HFFc6 (cell line): ENCODE measurements at regions not wholly inside any gene's neighbourhood (a gene's known extent, or its start where the extent isn't known, plus 50 kb on each side); places are given as distances from the start of the nearest gene placed in this dataset.

Experiments
- DNase-seq: peaks from one replicate; pipeline ENCODE4 v3.0.0-alpha.2; 2018
- H3K27ac Mint-ChIP-seq: 2 replicates; pipeline ENCODE4 v1.8.0; 2020; ENCODE audit warnings: mild to moderate bottlenecking, mixed read lengths
- H3K27me3 Mint-ChIP-seq: 2 replicates; pipeline ENCODE4 v1.8.0; 2021; ENCODE audit warnings: mild to moderate bottlenecking, moderate library complexity, mixed read lengths; ENCODE audit not compliant: insufficient read depth
- H3K36me3 Mint-ChIP-seq: 2 replicates; pipeline ENCODE4 v1.8.0; 2021; ENCODE audit warnings: low read depth, mixed read lengths
- H3K4me1 Mint-ChIP-seq: 2 replicates; pipeline ENCODE4 v1.8.0; 2020; ENCODE audit warnings: low read depth, mixed read lengths
- H3K4me3 Mint-ChIP-seq: 2 replicates; pipeline ENCODE4 v1.8.0; 2020; ENCODE audit warnings: mild to moderate bottlenecking, moderate library complexity, mixed read lengths
- H3K9me3 Mint-ChIP-seq: 2 replicates; pipeline ENCODE4 v1.8.0; 2020; ENCODE audit warnings: mild to moderate bottlenecking, mixed read lengths
- TF ChIP-seq, protein P1 (sequence below): fragments of 200-600 bp; sonication (generic); IDR thresholded peaks from 2 replicates; pipeline ENCODE4 v1.5.0; 2021; ENCODE audit warnings: antibody characterized with exemption, mild to moderate bottlenecking

DNA sequence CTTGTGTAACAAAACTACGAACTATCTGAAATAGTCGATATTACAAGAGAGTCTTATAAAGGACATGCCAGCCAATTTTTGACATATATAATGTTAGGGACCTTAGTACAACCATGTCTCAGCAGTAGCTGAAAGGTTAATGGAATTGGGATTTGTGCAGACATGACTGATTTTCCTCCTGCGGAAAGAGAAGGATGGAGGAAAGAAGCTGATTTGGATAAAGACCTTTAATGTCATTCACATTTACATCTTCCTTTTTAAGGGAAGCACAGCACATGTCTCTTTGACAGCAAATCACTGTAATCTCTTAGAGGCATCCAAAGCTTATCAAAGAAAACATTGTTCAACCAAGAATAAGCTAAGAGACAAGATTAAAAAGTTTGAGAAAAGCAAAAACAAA lies 1976.2 kb upstream of the IGFBP7 start:
- H3K9me3 Mint-ChIP-seq = peaks cover 14% of the 10 kb centered on the region
- no peak overlapping the region for H3K4me3 Mint-ChIP-seq
- no peaks in the 10 kb centered on the region for H3K36me3 Mint-ChIP-seq
- no peak overlapping the region for H3K27ac Mint-ChIP-seq
- no peaks in the 10 kb centered on the region for H3K27me3 Mint-ChIP-seq
- TF ChIP-seq, protein P1, sequence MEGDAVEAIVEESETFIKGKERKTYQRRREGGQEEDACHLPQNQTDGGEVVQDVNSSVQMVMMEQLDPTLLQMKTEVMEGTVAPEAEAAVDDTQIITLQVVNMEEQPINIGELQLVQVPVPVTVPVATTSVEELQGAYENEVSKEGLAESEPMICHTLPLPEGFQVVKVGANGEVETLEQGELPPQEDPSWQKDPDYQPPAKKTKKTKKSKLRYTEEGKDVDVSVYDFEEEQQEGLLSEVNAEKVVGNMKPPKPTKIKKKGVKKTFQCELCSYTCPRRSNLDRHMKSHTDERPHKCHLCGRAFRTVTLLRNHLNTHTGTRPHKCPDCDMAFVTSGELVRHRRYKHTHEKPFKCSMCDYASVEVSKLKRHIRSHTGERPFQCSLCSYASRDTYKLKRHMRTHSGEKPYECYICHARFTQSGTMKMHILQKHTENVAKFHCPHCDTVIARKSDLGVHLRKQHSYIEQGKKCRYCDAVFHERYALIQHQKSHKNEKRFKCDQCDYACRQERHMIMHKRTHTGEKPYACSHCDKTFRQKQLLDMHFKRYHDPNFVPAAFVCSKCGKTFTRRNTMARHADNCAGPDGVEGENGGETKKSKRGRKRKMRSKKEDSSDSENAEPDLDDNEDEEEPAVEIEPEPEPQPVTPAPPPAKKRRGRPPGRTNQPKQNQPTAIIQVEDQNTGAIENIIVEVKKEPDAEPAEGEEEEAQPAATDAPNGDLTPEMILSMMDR = no peak
- no peaks in the 10 kb centered on the region for H3K4me1 Mint-ChIP-seq
- no peak for DNase-seq

DNA sequence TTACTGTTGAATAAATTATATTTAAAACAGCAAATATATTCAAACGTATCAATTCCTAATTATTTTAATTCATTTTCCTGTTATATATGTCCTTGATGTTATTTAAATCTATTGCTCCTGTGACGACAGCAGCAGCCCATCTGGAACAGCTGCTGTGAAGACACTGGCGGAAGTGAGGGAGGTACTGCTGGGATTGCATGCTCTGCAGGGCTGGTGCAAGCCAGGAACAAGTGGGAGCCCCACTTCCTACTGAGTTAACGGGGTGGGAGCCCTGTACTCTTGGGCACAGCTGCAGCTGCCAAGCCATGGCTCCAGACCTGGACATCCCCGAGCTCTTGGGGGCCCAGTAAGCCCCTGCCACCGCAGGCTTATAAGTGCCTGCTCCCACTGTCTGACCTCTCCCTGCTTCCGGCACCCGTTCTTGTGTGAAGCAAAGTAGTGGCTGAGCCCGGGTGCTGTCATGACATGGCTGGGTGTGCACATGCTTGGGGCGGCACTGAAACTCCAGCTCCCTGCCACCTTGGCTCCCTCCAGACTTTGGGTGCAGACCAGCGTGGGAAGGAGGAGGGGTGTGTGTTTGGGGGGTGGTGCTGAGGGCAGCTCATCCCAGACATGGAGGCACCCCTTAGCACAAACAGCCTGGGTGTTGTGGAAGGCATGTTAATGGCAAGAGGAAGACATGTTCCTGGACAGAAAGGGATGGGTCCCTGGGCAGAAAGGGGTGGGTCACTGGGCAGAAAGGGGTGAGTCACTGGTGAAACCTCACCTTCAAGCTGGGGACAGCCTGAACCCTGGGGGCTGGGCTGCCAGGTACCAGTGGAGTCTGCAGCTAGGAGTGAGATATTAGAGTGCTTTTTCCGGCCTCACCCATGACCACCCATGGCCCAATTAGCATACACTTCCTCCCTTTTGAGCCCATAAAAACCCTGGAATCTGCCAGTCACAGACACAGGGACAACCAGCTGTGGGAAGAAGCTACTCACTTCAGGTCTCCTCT lies 1981.3 kb upstream of the IGFBP7 start:
- H3K4me3 Mint-ChIP-seq = no peak overlapping the region
- H3K36me3 Mint-ChIP-seq = no peaks in the 10 kb centered on the region
- DNase-seq = no peak
- H3K27ac Mint-ChIP-seq = no peak overlapping the region
- H3K9me3 Mint-ChIP-seq = peaks cover 20% of the 10 kb centered on the region
- H3K4me1 Mint-ChIP-seq = no peaks in the 10 kb centered on the region
- TF ChIP-seq, protein P1 = no peak
- no peaks in the 10 kb centered on the region for H3K27me3 Mint-ChIP-seq

DNA sequence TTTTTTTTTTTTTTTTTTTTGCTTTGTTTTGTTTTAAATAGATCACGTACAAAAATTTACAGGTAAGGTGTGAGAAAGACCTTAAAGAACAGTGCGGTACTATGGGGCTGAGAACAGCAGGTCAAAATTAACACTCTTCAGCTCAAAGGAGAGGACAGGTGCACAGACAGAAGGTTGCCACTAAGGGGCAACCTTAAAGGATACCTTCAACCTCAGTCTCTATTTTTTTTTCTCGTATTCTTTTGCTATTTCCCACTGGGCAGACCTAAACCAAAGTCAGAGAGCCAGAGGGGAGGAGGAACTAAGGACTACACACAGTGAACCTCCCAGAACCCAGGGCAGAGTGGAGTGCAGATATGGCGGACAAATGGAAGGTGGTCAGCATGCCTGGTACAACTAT lies 1984.3 kb upstream of the IGFBP7 start:
- Mint-ChIP-seq H3K4me3 (no peak overlapping the region), H3K9me3 (peaks cover 20% of the 10 kb centered on the region), H3K27ac (no peak overlapping the region), H3K36me3 (no peaks in the 10 kb centered on the region), H3K4me1 (no peaks in the 10 kb centered on the region), H3K27me3 (no peaks in the 10 kb centered on the region)
- TF ChIP-seq, protein P1 = no peak
- no peak for DNase-seq

DNA sequence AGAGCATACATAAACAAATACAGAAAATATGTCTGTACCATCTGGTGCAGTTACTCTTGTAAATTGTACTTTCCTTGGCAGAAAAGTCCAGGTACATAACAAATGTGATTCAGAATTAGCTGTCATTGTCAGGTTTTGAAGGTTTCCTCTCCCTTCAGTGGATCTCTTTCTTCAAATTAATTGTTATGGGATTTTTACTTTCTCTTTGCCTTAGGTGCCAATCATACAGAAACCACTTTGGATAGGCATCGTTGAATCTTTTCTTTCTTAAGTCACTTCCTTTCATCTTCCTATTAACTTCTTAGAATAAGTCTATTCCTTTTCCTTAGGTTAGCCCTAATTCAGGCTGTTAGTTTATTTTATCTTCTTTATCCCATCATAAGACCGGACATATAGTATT lies 1992.1 kb upstream of the IGFBP7 start:
- TF ChIP-seq, protein P1 = no peak
- H3K27me3 Mint-ChIP-seq = no peaks in the 10 kb centered on the region; the same call in 1 of the 2 replicates
- H3K36me3 Mint-ChIP-seq = no peaks in the 10 kb centered on the region
- peaks cover 16% of the 10 kb centered on the region for H3K9me3 Mint-ChIP-seq
- no peak overlapping the region for H3K27ac Mint-ChIP-seq
- H3K4me3 Mint-ChIP-seq = no peak overlapping the region
- H3K4me1 Mint-ChIP-seq = no peaks in the 10 kb centered on the region
- no peak for DNase-seq

DNA sequence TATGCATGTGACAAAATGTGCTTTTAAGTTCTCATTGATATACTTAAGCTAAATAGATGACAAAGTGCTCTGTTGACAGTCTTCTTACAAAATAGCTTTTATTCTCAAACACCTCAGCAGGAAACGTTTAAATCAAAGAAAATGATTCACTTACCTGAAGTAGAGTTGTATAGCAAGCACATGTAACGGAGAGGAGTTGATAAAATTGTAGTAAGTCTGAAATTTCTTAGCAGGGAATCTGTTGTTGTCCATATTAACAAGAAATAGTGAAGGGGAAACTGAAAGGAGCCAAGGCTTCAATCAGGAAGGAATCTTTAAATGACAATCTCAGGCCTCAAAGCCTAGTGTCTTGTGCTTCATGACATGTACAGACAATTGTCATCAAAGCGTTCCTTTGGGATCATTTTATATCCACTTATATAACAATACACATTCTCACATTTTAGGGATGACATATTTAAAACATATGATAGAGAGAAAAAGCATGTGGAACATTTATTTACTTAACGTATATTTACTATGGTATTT lies 2010.2 kb upstream of the IGFBP7 start:
- H3K4me3 Mint-ChIP-seq = no peak overlapping the region
- H3K27me3 Mint-ChIP-seq = no peaks in the 10 kb centered on the region
- H3K4me1 Mint-ChIP-seq = no peaks in the 10 kb centered on the region
- no peak overlapping the region for H3K27ac Mint-ChIP-seq
- no peak for DNase-seq
- 0 out of 2 replicates have a peak, but pooled peaks cover 4% of the 10 kb centered on the region for H3K9me3 Mint-ChIP-seq
- TF ChIP-seq, protein P1 = no peak
- H3K36me3 Mint-ChIP-seq = no peaks in the 10 kb centered on the region
